ENCODE measurements at regions not wholly inside any gene's neighbourhood (a gene's known extent, or its start where the extent isn't known, plus 50 kb on each side); places are given as distances from the start of the nearest gene placed in this dataset.

DNA sequence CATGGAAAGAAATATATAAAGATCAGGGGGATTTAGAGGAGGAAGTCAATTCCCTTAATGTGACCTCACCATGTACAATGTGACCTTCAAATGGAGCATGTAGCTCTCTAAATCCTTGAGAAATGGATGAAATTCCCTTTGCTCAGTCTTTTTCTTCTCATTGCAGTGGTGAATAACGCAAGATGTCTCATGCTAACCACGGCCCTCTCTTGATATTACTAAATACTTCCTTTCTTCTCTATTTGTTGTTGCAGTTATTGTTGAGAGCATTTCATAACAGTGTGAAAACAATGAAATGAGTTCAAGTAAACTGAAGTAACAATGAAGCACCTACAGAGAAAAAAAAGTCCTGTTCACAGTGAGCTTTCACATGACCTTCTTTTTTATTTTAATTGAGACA is 55.6 kb downstream of the ZNF281 start:
- no peak overlapping the region for H3K9ac ChIP-seq (ENCODE audit: insufficient read length, low read depth)

GRCh38 chr1:200353232-200353631 is 56.6 kb downstream of the ZNF281 start:
- Histone ChIP-seq H3K27me3 (ENCODE audit: insufficient read depth, insufficient read length) (no peaks in the 10 kb centered on the region), H3K36me3 (ENCODE audit: insufficient read depth, insufficient read length, low read length) (no peaks in the 10 kb centered on the region), H3K9ac (ENCODE audit: insufficient read length, low read depth) (no peak overlapping the region), H3K4me1 (ENCODE audit: insufficient read depth, insufficient read length) (peaks cover 5% of the 10 kb centered on the region), H3K4me3 (ENCODE audit: insufficient read length, low read depth) (no peak overlapping the region), H3K9me3 (ENCODE audit: insufficient read depth, low read length) (no peaks in the 10 kb centered on the region)
- TF ChIP-seq SUZ12 (IDR thresholded peaks at IDR 0.05; ENCODE audit: extremely low read depth, insufficient read depth, insufficient read length) (no peak), YY1 (IDR thresholded peaks at IDR 0.05; ENCODE audit: insufficient read depth, insufficient read length) (no peak), ZNF274 (IDR thresholded peaks at IDR 0.05; ENCODE audit: low read depth, low read length) (no peak)
- DNase-seq (ENCODE audit: low read depth, low spot score), result no peak

More for the DNA sequence above, 55.6 kb downstream of the ZNF281 start:
- Histone ChIP-seq H3K9me3 (ENCODE audit: insufficient read depth, low read length) (no peaks in the 10 kb centered on the region), H3K4me3 (ENCODE audit: insufficient read length, low read depth) (no peak overlapping the region), H3K4me1 (ENCODE audit: insufficient read depth, insufficient read length) (peaks cover 5% of the 10 kb centered on the region), H3K27me3 (ENCODE audit: insufficient read depth, insufficient read length) (no peaks in the 10 kb centered on the region), H3K36me3 (ENCODE audit: insufficient read depth, insufficient read length, low read length) (no peaks in the 10 kb centered on the region)
- TF ChIP-seq SUZ12 (IDR thresholded peaks at IDR 0.05; ENCODE audit: extremely low read depth, insufficient read depth, insufficient read length) (no peak), ZNF274 (IDR thresholded peaks at IDR 0.05; ENCODE audit: low read depth, low read length) (no peak), YY1 (IDR thresholded peaks at IDR 0.05; ENCODE audit: insufficient read depth, insufficient read length) (no peak)
- DNase-seq (ENCODE audit: low read depth, low spot score), result no peak

DNA sequence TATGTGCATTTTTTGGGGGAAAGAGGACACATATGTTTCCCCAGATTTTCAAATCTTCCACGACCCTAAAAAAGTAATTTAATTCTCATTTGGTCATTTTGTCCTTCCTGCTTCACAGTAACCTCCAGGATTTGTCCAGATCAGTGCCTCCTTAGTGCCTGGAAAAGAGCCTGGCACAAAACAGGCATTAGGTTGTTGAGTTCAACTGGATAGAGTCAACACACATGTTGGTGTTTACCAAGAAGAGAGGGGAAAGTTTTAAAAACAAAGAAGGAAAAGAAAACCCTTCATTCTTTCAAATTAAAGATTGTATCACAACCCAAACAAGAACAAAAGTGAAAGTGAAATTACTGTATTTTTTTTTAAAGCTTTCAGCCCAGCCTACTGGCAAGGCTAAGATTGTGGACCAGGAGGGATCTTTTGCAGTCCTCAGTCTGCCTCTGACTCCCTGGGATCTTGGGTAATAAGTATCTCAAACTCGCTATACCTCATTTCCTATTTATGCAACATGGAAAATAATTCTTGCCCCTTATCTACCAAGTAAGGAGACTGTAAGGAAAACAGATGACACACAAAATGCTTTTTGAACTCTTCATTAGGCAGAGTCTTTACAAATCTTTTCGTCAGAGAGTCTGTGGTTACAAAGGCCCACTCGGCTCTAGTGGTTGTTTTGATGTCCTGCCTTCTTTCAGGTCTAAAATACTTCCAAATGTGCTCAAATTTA is 57.8 kb downstream of the ZNF281 start:
- no peak for DNase-seq (ENCODE audit: low read depth, low spot score)
- H3K36me3 ChIP-seq (ENCODE audit: insufficient read depth, insufficient read length, low read length), result no peaks in the 10 kb centered on the region

GRCh38 chr1:200351425-200351824 is 58.4 kb downstream of the ZNF281 start:
- Histone ChIP-seq H3K4me1 (ENCODE audit: insufficient read depth, insufficient read length) (peaks cover 5% of the 10 kb centered on the region), H3K27me3 (ENCODE audit: insufficient read depth, insufficient read length) (no peaks in the 10 kb centered on the region), H3K9ac (ENCODE audit: insufficient read length, low read depth) (no peak overlapping the region), H3K9me3 (ENCODE audit: insufficient read depth, low read length) (no peaks in the 10 kb centered on the region), H3K36me3 (ENCODE audit: insufficient read depth, insufficient read length, low read length) (no peaks in the 10 kb centered on the region), H3K4me3 (ENCODE audit: insufficient read length, low read depth) (no peak overlapping the region)
- DNase-seq (ENCODE audit: low read depth, low spot score), result no peak
- TF ChIP-seq YY1 (IDR thresholded peaks at IDR 0.05; ENCODE audit: insufficient read depth, insufficient read length), result no peak
- TF ChIP-seq SUZ12 (IDR thresholded peaks at IDR 0.05; ENCODE audit: extremely low read depth, insufficient read depth, insufficient read length), result no peak
- no peak for TF ChIP-seq ZNF274 (IDR thresholded peaks at IDR 0.05; ENCODE audit: low read depth, low read length)

More for the DNA sequence above, 57.8 kb downstream of the ZNF281 start:
- peaks cover 5% of the 10 kb centered on the region for H3K4me1 ChIP-seq (ENCODE audit: insufficient read depth, insufficient read length)
- H3K4me3 ChIP-seq (ENCODE audit: insufficient read length, low read depth), result no peak overlapping the region
- no peak overlapping the region for H3K9ac ChIP-seq (ENCODE audit: insufficient read length, low read depth)
- no peaks in the 10 kb centered on the region for H3K9me3 ChIP-seq (ENCODE audit: insufficient read depth, low read length)
- no peak for TF ChIP-seq SUZ12 (IDR thresholded peaks at IDR 0.05; ENCODE audit: extremely low read depth, insufficient read depth, insufficient read length)
- no peak for TF ChIP-seq ZNF274 (IDR thresholded peaks at IDR 0.05; ENCODE audit: low read depth, low read length)
- no peaks in the 10 kb centered on the region for H3K27me3 ChIP-seq (ENCODE audit: insufficient read depth, insufficient read length)

DNA sequence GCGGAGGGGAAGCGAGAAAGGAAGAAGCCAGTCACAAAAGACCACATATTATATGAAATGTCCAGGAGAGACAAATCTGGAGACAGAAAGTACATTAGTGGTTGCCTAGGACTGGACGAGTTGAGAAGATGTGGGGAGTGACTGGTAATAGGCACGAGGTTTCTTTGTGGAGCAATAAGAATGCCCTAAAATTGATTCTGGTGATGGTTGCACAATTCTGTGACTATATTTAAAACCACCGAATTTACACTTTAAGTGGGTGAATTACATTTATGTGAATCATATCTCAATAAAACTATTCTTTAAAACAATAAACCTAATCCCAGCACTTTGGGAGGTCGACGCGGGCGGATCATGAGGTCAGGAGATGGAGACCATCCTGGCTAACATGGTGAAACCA is 63.1 kb downstream of the ZNF281 start:
- no peak for DNase-seq (ENCODE audit: low read depth, low spot score)
- H3K4me3 ChIP-seq (ENCODE audit: insufficient read length, low read depth), result no peak overlapping the region
- H3K36me3 ChIP-seq (ENCODE audit: insufficient read depth, insufficient read length, low read length), result no peaks in the 10 kb centered on the region
- TF ChIP-seq YY1 (IDR thresholded peaks at IDR 0.05; ENCODE audit: insufficient read depth, insufficient read length) (no peak), SUZ12 (IDR thresholded peaks at IDR 0.05; ENCODE audit: extremely low read depth, insufficient read depth, insufficient read length) (no peak), ZNF274 (IDR thresholded peaks at IDR 0.05; ENCODE audit: low read depth, low read length) (no peak)
- H3K9me3 ChIP-seq (ENCODE audit: insufficient read depth, low read length), result no peaks in the 10 kb centered on the region
- H3K27me3 ChIP-seq (ENCODE audit: insufficient read depth, insufficient read length), result no peaks in the 10 kb centered on the region
- no peak overlapping the region for H3K9ac ChIP-seq (ENCODE audit: insufficient read length, low read depth)
- no peaks in the 10 kb centered on the region for H3K4me1 ChIP-seq (ENCODE audit: insufficient read depth, insufficient read length)

DNA sequence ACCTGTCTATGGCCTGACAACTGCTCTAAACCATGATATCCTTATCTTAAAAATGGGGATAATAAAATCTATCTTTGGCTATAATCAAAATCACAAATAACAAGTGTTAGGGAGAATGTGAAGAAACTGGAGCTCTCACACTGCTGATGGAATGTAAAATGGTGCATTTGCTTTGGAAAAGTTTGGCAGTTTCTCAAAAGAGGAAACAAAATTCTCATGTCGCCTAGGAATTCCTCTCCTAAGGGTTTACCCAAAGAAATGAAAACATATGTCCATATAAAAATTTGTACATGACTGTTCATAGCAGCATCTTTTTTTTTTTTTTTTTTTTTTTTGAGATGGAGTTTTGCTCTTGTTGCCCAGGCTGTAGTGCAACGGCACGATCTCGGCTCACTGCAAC is 64.3 kb downstream of the ZNF281 start:
- H3K9ac ChIP-seq (ENCODE audit: insufficient read length, low read depth), result no peak overlapping the region
- H3K36me3 ChIP-seq (ENCODE audit: insufficient read depth, insufficient read length, low read length), result no peaks in the 10 kb centered on the region
- H3K4me1 ChIP-seq (ENCODE audit: insufficient read depth, insufficient read length), result no peaks in the 10 kb centered on the region
- DNase-seq (ENCODE audit: low read depth, low spot score), result no peak
- H3K9me3 ChIP-seq (ENCODE audit: insufficient read depth, low read length), result no peaks in the 10 kb centered on the region
- no peaks in the 10 kb centered on the region for H3K27me3 ChIP-seq (ENCODE audit: insufficient read depth, insufficient read length)
- TF ChIP-seq ZNF274 (IDR thresholded peaks at IDR 0.05; ENCODE audit: low read depth, low read length), result no peak
- H3K4me3 ChIP-seq (ENCODE audit: insufficient read length, low read depth), result no peak overlapping the region

DNA sequence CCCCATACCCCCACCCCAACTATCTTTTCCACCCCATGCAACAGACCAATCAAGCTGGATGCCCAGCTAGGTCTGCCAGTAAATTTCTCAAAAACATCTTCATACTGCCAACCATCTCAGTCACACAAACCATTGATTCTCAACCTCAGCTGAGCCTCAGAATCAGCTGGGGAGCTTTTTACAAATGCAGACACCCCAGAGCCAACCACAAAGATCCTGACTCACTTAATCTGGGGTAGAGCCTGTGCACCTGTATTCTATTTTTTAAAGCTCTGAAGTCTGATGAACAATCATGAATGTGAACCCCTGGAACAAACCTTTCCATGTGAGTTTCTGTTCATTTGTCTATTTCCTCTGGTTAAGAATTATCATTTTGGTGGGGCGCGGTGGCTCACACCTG is 66.0 kb downstream of the ZNF281 start:
- Histone ChIP-seq H3K27me3 (ENCODE audit: insufficient read depth, insufficient read length) (no peaks in the 10 kb centered on the region), H3K9me3 (ENCODE audit: insufficient read depth, low read length) (no peaks in the 10 kb centered on the region), H3K4me1 (ENCODE audit: insufficient read depth, insufficient read length) (no peaks in the 10 kb centered on the region), H3K4me3 (ENCODE audit: insufficient read length, low read depth) (no peak overlapping the region), H3K36me3 (ENCODE audit: insufficient read depth, insufficient read length, low read length) (no peaks in the 10 kb centered on the region), H3K9ac (ENCODE audit: insufficient read length, low read depth) (no peak overlapping the region)
- TF ChIP-seq ZNF274 (IDR thresholded peaks at IDR 0.05; ENCODE audit: low read depth, low read length) (no peak), SUZ12 (IDR thresholded peaks at IDR 0.05; ENCODE audit: extremely low read depth, insufficient read depth, insufficient read length) (no peak), YY1 (IDR thresholded peaks at IDR 0.05; ENCODE audit: insufficient read depth, insufficient read length) (no peak)
- no peak for DNase-seq (ENCODE audit: low read depth, low spot score)
